Neuronal stem cell (in vitro differentiated cells): ENCODE measurements at regions not wholly inside any gene's neighbourhood (a gene's known extent, or its start where the extent isn't known, plus 50 kb on each side); places are given as distances from the start of the nearest gene placed in this dataset.

Experiments used
- DNase-seq: peaks from one replicate; pipeline ENCODE4 v3.0.0-alpha.2; 2013; ENCODE audit warnings: low spot score
- H2AFZ ChIP-seq: one replicate; pipeline ENCODE4 v1.6.1; 2013; ENCODE audit warnings: mild to moderate bottlenecking, low read length, inconsistent platforms
- H2AK5ac ChIP-seq: 2 replicates; pipeline ENCODE4 v1.6.1; 2013; ENCODE audit warnings: low read depth, mild to moderate bottlenecking, inconsistent platforms, low read length, moderate library complexity, mixed read lengths
- H2BK120ac ChIP-seq: 2 replicates; pipeline ENCODE4 v1.6.1; 2013; ENCODE audit warnings: low read depth, mild to moderate bottlenecking, inconsistent platforms, low read length, moderate library complexity, mixed read lengths
- H2BK12ac ChIP-seq: one replicate; pipeline ENCODE4 v1.6.1; 2013; ENCODE audit warnings: low read length, inconsistent platforms
- H2BK15ac ChIP-seq: 2 replicates; pipeline ENCODE4 v1.6.1; 2013; ENCODE audit warnings: mild to moderate bottlenecking, low read length, inconsistent platforms, mixed read lengths
- H2BK5ac ChIP-seq: one replicate; pipeline ENCODE4 v1.6.1; 2013; ENCODE audit warnings: inconsistent platforms, mild to moderate bottlenecking, low read length, moderate library complexity
- H3K14ac ChIP-seq: one replicate; pipeline ENCODE4 v1.6.1; 2013; ENCODE audit warnings: low read length, inconsistent platforms
- H3K18ac ChIP-seq: 2 replicates; pipeline ENCODE4 v1.6.1; 2013; ENCODE audit warnings: low read length, inconsistent platforms
- H3K23ac ChIP-seq: 2 replicates; pipeline ENCODE4 v1.6.1; 2013; ENCODE audit warnings: low read depth, mild to moderate bottlenecking, mixed read lengths, low read length, inconsistent platforms; ENCODE audit not compliant: poor library complexity
- H3K27ac ChIP-seq: replicated peaks from 3 replicates; pipeline ENCODE4 v1.5.1; 2013; ENCODE audit warnings: low read length, inconsistent platforms
- H3K27me3 ChIP-seq, 3 experiments: 2 replicates each; pipeline ENCODE4 v1.6.1; 2013; ENCODE audit warnings: low read length in 3 of 3, mild to moderate bottlenecking in 2 of 3, inconsistent platforms in 1 of 3, low read depth in 1 of 3, mixed read lengths in 1 of 3, moderate library complexity in 1 of 3; ENCODE audit not compliant: control insufficient read depth in 3 of 3, insufficient read depth in 3 of 3
- H3K36me3 ChIP-seq, 2 donors: replicated peaks in 1 of 2; 2 replicates each; pipeline ENCODE4 v1.6.1; 2013; ENCODE audit warnings: low read length in 2 of 2; ENCODE audit not compliant: control insufficient read depth in 2 of 2, insufficient read depth in 2 of 2
- H3K4ac ChIP-seq: 2 replicates; pipeline ENCODE4 v1.6.1; 2013; ENCODE audit warnings: inconsistent platforms, mild to moderate bottlenecking, low read length, moderate library complexity
- H3K4me1 ChIP-seq, 2 donors: 1 replicate in 1 of 2; 2 replicates in 1 of 2; pipeline ENCODE4 v1.6.1; 2013; ENCODE audit warnings: low read length in 2 of 2, low read depth in 1 of 2; ENCODE audit not compliant: control insufficient read depth in 2 of 2, insufficient read depth in 1 of 2
- H3K4me2 ChIP-seq: one replicate; pipeline ENCODE4 v1.6.1; 2013; ENCODE audit warnings: mild to moderate bottlenecking, low read length, inconsistent platforms; ENCODE audit not compliant: insufficient read depth, poor library complexity, severe bottlenecking
- H3K4me3 ChIP-seq, 2 donors: 2 replicates each; pipeline ENCODE4 v1.5.1; 2013; ENCODE audit warnings: low read length in 2 of 2, mild to moderate bottlenecking in 2 of 2, inconsistent platforms in 1 of 2, moderate library complexity in 1 of 2
- H3K79me1 ChIP-seq: one replicate; pipeline ENCODE4 v1.6.1; 2013; ENCODE audit warnings: low read depth, mild to moderate bottlenecking, inconsistent platforms, low read length, moderate library complexity
- H3K9ac ChIP-seq: one replicate; pipeline ENCODE4 v1.6.1; 2013; ENCODE audit warnings: mild to moderate bottlenecking, low read depth, low read length, inconsistent platforms; ENCODE audit not compliant: poor library complexity
- H3K9me3 ChIP-seq, 2 donors: replicated peaks in 1 of 2; 2 replicates each; pipeline versions ENCODE3 to v1.6.1; 2013; ENCODE audit warnings: low read length in 2 of 2, mild to moderate bottlenecking in 2 of 2, inconsistent platforms in 1 of 2, low read depth in 1 of 2, mixed read lengths in 1 of 2, moderate library complexity in 1 of 2; ENCODE audit not compliant: control insufficient read depth in 2 of 2, insufficient read depth in 1 of 2
- H4K8ac ChIP-seq: one replicate; pipeline ENCODE4 v1.6.1; 2013; ENCODE audit warnings: low read depth, mild to moderate bottlenecking, inconsistent platforms, low read length, moderate library complexity
- H4K91ac ChIP-seq: one replicate; pipeline ENCODE4 v1.6.1; 2013; ENCODE audit warnings: low read length, low read depth, mild to moderate bottlenecking, inconsistent platforms; ENCODE audit not compliant: poor library complexity
- WGBS, 2 donors: extraction: QIAGEN DNeasy Blood & Tissue Kit; methylation state at CpG; one replicate each; pipeline ENCODE4 v1.1.7; 2013; ENCODE audit warnings: missing lambda C conversion rate in 2 of 2, mixed read lengths in 1 of 2; ENCODE audit not compliant: insufficient read length in 2 of 2, insufficient replicate concordance in 1 of 2; ENCODE audit errors: extremely low coverage in 2 of 2; 5-methylcytosine and 5-hydroxymethylcytosine counted together

DNA sequence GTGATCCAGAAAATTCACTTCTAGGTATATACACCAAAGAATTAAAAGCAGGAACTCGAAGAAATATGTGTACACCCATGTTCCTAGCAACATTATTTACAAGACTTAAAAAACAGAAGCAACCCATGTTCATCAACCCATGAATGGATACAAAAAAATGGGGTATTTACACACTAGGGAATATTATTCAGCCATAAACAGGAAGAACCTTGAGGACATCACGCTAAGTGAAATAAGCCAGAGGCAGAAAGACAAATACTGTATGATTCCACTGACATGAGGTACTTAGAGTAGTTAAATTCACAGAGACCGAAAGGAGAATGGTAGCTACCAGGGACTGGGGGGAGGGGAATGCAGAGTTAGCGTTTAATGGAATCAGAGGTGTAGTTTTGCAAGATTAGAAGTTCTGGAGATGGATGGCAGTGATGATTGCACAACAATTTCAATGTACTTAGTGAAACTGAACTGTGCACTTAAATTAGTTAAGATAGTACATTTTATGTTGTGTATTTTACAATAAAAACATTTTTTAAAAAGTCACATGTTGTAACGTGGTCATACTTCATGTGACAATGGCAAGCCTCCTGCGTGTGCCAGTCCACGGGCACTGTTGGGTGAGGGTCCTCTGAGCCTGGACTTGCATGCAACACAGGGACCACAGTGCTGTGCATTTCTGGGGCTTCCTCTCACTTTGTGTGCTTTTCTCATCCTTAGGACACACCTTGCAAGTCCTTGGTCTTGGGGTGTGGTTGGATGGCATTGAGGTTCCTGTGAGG, 206.1 kb upstream of the HDAC4 start:
- H2BK12ac ChIP-seq = no peak overlapping the region
- H3K14ac ChIP-seq = no peak overlapping the region
- no peak overlapping the region for H2BK15ac ChIP-seq
- DNase-seq = no peak
- H4K8ac ChIP-seq = no peak overlapping the region
- WGBS, 2 donors = no CpG with 5 or more reads among the region's 7 CpGs
- H3K9me3 ChIP-seq = peaks cover 0 to 11% of the 10 kb centered on the region in 2 donors
- peaks cover 0 to 12% of the 10 kb centered on the region in 2 donors for H3K4me1 ChIP-seq
- no peak overlapping the region for H3K18ac ChIP-seq
- no peak overlapping the region for H2AFZ ChIP-seq
- no peaks in the 10 kb centered on the region for H3K27me3 ChIP-seq
- H3K4ac ChIP-seq = no peak overlapping the region
- no peak overlapping the region for H3K4me3 ChIP-seq
- no peak overlapping the region for H3K9ac ChIP-seq
- no peaks in the 10 kb centered on the region for H3K36me3 ChIP-seq
- no peak overlapping the region for H3K4me2 ChIP-seq
- no peak overlapping the region for H2BK120ac ChIP-seq
- no peak overlapping the region for H3K23ac ChIP-seq
- no peak overlapping the region for H4K91ac ChIP-seq
- no peak overlapping the region for H2AK5ac ChIP-seq
- H3K27ac ChIP-seq = no peak overlapping the region
- H2BK5ac ChIP-seq = no peak overlapping the region
- no peaks in the 10 kb centered on the region for H3K79me1 ChIP-seq

DNA sequence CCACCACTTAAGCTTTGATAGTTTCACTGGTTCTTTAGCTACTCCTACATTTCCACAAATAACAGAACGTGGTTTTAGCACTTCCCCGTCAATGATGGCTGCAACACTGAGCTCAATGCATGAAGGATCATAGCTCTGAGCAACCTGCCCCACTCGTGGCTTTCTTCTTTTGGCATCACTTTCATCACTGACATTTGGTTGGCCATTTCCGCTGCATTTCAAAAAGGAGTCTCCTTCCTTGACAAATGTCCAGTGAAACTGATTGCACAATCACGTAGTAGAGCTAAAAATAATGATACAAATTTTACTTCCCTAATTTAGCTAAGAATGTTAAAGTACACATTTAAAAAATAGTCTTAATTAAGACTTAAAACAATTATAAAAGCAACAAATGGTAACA, 205.2 kb upstream of the HDAC4 start:
- Histone ChIP-seq H3K79me1 (no peaks in the 10 kb centered on the region), H2AFZ (no peak overlapping the region), H3K4ac (no peak overlapping the region), H2BK12ac (no peak overlapping the region), H3K4me1 (peaks cover 0 to 21% of the 10 kb centered on the region in 2 donors), H3K9me3 (peaks cover 0 to 7% of the 10 kb centered on the region in 2 donors), H3K9ac (no peak overlapping the region), H3K27me3 (no peaks in the 10 kb centered on the region), H2BK15ac (no peak overlapping the region), H2AK5ac (no peak overlapping the region), H3K14ac (no peak overlapping the region), H3K36me3 (no peaks in the 10 kb centered on the region), H3K4me2 (no peak overlapping the region), H3K4me3 (no peak overlapping the region), H3K27ac (no peak overlapping the region), H2BK120ac (no peak overlapping the region), H3K18ac (no peak overlapping the region), H4K91ac (no peak overlapping the region), H2BK5ac (no peak overlapping the region), H3K23ac (no peak overlapping the region), H4K8ac (no peak overlapping the region)
- DNase-seq = no peak
- no CpG with 5 or more reads among the region's 5 CpGs for WGBS, 2 donors

DNA sequence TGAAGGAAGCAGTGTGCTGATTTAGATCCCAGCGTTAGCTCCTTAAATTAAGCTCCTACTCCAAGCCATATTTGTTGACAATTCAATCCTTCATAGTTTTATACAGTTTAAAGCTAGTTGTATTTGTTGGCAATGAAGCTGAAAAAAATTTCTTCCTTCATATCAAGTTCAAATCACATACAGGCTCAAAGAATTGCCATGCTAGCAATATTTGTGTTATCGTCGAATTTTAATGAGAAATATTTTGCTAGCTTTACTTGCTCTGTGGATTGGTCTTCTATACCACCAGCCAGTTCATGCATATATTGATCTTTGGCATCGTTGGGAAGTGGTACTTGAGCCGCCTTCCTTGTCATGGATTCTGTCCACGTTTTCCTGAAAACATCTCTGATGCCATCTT, 204.6 kb upstream of the HDAC4 start:
- Histone ChIP-seq H2BK15ac (no peak overlapping the region), H4K91ac (no peak overlapping the region), H3K27ac (no peak overlapping the region), H2BK5ac (no peak overlapping the region), H2AK5ac (no peak overlapping the region), H3K4ac (no peak overlapping the region), H3K27me3 (no peaks in the 10 kb centered on the region), H3K36me3 (no peaks in the 10 kb centered on the region), H4K8ac (no peak overlapping the region), H3K18ac (no peak overlapping the region), H3K4me2 (no peak overlapping the region), H2BK12ac (no peak overlapping the region), H3K4me1 (peaks cover 0 to 22% of the 10 kb centered on the region in 2 donors), H2AFZ (no peak overlapping the region), H3K9me3 (peaks cover 0 to 7% of the 10 kb centered on the region in 2 donors), H3K4me3 (no peak overlapping the region), H2BK120ac (no peak overlapping the region), H3K23ac (no peak overlapping the region), H3K9ac (no peak overlapping the region), H3K79me1 (no peaks in the 10 kb centered on the region), H3K14ac (no peak overlapping the region)
- WGBS, 2 donors = no CpG with 5 or more reads among the region's 6 CpGs
- no peak for DNase-seq

DNA sequence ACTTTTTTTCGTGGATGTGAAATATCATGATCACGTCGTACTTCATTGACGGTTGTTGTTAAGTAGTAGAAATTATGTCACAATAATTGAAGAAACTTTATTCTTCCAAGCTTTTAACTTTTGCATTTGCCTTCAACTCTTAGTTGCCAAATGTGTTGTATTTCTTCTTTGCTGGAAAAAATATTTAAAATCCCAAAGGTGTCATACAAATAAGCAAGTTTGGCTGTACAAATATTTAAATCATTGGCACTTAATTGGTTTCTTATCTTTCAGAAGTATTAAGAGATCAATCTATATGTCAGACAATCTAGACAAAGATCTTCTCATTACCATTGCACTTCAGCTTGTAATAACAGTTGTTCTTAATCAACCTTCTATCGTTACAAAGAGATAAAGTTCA, 204.0 kb upstream of the HDAC4 start:
- no peak overlapping the region for H3K27ac ChIP-seq
- no peak overlapping the region for H2BK15ac ChIP-seq
- no CpG with 5 or more reads among the region's 5 CpGs for WGBS, 2 donors
- no peak overlapping the region for H4K91ac ChIP-seq
- H4K8ac ChIP-seq = no peak overlapping the region
- H3K4ac ChIP-seq = no peak overlapping the region
- H3K4me2 ChIP-seq = no peak overlapping the region
- H2AK5ac ChIP-seq = no peak overlapping the region
- H3K36me3 ChIP-seq = no peaks in the 10 kb centered on the region
- H3K79me1 ChIP-seq = no peaks in the 10 kb centered on the region
- no peak overlapping the region for H3K23ac ChIP-seq
- H2BK5ac ChIP-seq = no peak overlapping the region
- H3K27me3 ChIP-seq = peaks cover 0 to 2% (median 0%) of the 10 kb centered on the region in 3 experiments
- peaks cover 0 to 7% of the 10 kb centered on the region in 2 donors for H3K9me3 ChIP-seq
- DNase-seq = no peak
- H3K4me3 ChIP-seq = no peak overlapping the region
- no peak overlapping the region for H2BK12ac ChIP-seq
- H2BK120ac ChIP-seq = no peak overlapping the region
- H3K9ac ChIP-seq = no peak overlapping the region
- H3K14ac ChIP-seq = no peak overlapping the region
- H2AFZ ChIP-seq = no peak overlapping the region
- no peak overlapping the region for H3K18ac ChIP-seq
- H3K4me1 ChIP-seq = peaks cover 0 to 22% of the 10 kb centered on the region in 2 donors
